HG03439 (cell line): ENCODE measurements at regions not wholly inside any gene's neighbourhood (a gene's known extent, or its start where the extent isn't known, plus 50 kb on each side); places are given as distances from the start of the nearest gene placed in this dataset.
"Not testable (repeated sequence)": the region's sequence is repeated elsewhere in the genome, so short reads cannot be mapped to it uniquely, and the experiment has no call there.

Experiments
- ATAC-seq: cut with Tn5 transposase; IDR thresholded peaks from one replicate; pipeline ENCODE4 v1.9.1; 2021; ENCODE audit warnings: mild to moderate bottlenecking, moderate library complexity; ENCODE audit not compliant: unreplicated experiment

DNA sequence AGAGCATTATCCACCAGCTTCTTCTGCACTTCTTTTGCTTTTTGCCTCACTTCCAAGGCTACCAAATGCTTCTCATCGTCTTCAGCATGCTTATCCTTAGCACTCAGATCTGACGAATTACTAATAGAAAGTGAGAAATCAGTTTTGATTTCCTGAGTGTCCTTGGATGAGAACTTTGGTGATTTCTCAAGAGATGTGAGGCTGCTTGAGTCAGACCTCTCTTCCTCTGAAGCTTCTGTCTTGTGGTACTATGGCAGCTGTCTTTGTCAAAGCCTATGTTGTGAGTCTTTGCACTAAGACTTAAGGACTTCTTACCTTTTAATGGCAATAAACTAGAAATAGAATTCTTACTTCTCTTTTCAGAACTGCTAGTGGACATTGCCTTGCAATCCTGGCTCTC lies 169.9 kb downstream of the CPE start:
- no peak for ATAC-seq

DNA sequence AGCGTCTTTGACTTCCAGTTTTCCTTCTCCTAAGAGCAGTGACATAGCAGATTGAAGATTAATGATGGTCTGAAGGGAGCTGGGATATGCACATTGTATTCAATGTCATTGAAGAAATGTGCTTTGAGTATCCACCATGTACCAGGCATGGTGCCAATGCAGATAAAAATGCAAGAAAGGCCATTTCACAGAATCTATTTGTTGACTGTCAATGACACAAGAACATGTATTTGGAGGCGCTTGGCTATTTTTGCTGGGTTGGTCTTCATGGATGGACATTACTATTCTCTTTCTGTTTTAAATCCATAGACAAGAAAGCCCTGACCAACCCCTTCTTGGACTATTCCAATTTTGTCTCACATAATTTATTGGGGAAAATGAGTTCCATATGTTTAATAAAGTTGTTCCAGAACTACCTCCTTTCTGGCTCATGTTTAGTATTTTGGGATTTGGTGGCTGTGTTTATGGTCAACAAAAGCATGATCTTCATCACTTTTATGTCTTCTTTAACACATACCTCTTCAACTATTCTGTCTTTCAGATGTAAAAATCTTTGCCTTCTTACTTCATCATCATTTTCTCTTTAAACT lies 174.5 kb downstream of the CPE start:
- ATAC-seq, result no peak

GRCh38 chr4:165555302-165555701 lies 176.5 kb downstream of the CPE start:
- no peak for ATAC-seq

GRCh38 chr4:165556383-165556782 lies 177.6 kb downstream of the CPE start:
- ATAC-seq, result no peak

DNA sequence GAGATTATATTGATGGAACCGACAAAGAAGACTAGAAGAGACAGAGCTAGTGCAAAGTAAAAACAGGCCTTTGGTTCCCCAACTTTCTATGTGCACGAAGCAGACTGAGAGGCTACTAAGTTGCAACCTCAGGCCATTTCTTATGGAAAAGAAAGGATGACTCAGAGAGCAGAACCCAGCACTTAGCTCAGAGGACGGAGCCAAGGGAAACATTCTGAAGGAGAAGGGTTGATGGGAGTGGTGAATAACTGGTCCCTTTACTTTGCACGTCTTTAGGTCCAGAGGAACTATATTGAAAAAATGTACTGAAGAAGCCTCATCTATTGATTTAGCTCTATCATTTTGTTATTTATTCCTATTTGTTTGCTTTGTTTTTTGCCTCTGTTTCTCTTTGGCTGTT lies 182.1 kb downstream of the CPE start:
- ATAC-seq, result no peak

- ATAC-seq, result no peak
Observed at GRCh38 chr4:165563851-165564250, 185.0 kb downstream of the CPE start.

GRCh38 chr4:165569031-165569430 lies 190.2 kb downstream of the CPE start:
- no peak for ATAC-seq

DNA sequence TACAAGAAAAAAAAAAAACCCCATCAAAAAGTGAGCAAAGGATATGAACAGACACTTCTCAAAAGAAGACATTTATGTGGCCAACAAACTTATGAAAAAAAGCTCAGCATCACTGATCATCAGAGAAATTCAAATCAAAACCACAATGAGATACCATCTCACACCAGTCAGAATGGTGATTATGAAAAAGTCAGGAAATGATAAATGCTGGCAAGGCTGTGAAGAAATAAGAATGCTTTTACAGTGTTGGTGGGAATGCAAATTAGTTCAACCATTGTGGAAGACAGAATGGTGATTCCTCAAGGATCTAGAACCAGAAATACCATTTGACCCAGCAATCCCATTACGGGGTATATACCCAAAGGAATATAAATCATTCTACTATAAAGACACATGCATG lies 192.7 kb downstream of the CPE start:
- not testable (repeated sequence) for ATAC-seq

- ATAC-seq, result no peak
Observed at GRCh38 chr4:165580351-165580905, 201.6 kb downstream of the CPE start.

DNA sequence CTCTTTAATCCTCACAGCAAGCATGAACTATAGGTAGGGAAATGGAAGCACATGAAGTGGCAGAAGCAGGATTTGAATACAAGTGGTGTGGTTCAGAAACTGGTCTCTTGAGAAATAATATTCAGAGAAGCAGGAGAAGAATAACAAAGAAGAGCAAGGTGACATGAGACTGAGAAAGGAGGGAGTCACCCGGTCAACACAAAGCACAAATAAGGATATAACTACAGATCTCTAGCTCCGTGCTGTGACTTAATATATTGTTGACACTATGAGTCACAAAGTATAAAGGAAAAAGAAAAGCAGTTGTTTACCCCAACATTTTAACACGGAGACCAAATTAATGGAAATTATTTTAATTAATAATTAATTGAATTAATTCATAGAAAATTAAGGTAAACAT lies 204.5 kb downstream of the CPE start:
- ATAC-seq, result no peak

DNA sequence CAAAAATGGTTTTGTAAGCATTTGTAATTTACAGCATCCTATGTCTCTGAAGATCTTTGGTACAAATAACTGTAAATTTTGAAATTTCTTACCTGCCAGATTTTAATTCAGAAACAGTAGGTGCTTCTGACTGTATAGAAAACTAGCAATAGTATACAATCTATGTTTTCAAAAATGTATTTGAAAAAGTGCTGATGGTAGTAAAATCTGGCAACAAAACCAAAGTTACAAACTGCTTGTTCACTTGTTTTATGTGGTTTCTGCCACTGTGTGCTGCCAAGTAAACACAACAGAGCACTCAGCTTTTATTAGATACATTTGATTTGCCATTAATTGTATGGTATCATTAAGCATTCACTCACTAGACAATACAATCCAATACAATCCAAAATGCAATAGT lies 206.1 kb downstream of the CPE start:
- no peak for ATAC-seq

- no peak for ATAC-seq
Observed at GRCh38 chr4:165588534-165589315, 209.9 kb downstream of the CPE start.

GRCh38 chr4:165592386-165592785 lies 213.6 kb downstream of the CPE start:
- no peak for ATAC-seq

- ATAC-seq, result no peak
Observed at GRCh38 chr4:165597581-165598480, 219.0 kb downstream of the CPE start.

GRCh38 chr4:165600959-165601683 lies 222.3 kb downstream of the CPE start:
- ATAC-seq, result no peak

- no peak for ATAC-seq
Observed at GRCh38 chr4:165602621-165603020, 223.8 kb downstream of the CPE start.

GRCh38 chr4:165604181-165604580 lies 225.4 kb downstream of the CPE start:
- no peak for ATAC-seq

DNA sequence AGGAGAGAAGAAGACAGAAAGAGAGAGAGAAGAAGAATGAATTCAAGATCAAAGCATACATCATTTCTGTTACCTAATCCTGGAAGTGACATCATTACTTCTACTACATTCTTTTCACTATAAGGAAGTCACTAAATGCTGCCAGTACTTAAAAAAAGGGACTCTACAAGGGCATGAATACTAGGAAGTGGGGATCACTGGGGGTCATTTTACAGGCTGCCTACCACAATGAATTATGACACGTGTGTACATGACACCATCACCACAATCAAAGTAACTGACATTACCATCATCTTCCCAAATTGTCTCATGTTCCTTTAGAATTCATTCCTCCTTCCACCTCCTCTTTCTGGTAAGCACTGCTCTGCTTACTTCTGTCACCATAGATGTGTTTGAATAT lies 227.0 kb downstream of the CPE start:
- ATAC-seq, result no peak

DNA sequence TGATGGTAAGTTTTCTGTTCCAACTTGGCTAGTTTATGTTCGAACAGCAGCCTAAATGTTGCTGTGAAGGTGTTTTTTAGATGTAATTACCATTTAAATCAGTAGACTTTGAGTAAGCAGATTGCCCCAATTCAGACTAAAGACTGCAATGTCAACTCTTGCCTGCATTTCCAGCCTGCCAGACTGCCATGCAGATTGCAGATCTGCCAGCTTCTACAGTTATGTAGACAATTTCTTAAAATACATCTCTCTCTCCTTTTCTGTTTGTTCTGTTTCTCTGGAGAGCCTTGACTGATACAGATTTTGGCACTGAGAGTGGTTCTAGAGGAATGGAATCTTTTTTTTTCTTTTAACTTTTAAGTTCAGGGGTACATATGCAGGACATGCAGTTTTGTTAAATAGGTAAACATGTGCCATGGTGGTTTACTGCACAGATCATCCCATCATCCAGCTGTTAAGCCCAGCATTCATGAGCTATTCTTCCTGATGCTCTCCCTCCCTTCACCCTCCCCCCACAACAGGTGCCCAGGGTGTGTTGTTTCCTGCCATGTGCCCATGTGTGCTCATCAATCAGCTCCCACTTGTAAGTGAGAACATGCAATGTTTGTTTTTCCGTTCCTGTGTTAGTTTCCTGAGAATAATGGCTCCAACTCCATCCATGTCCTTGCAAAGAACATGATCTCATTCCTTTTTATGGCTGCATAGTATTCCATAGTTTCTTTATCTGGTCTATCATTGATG lies 227.8 kb downstream of the CPE start:
- no peak for ATAC-seq

DNA sequence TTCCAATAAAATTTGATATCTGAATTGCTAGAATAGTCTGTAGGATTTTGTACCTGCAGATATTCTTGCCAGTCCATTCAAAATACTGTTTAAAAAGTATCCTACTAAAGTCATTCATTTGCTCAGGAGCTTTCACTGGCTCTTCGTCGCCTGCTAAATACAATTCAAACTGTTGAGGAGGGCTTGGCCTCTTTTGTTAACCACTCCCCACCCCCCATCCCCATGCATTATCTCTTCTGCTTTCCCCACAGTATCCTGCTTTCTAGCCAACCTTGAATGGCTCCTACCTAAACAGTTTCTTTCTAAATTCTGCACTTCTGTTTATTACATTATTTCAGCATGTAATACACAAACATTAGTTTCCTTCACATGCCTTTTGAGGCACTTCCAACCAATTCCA lies 230.8 kb downstream of the CPE start:
- no peak for ATAC-seq
